ENCODE measurements at regions not wholly inside any gene's neighbourhood (a gene's known extent, or its start where the extent isn't known, plus 50 kb on each side); places are given as distances from the start of the nearest gene placed in this dataset.
"Not testable (repeated sequence)": the region's sequence is repeated elsewhere in the genome, so short reads cannot be mapped to it uniquely, and the experiment has no call there.

GRCh38 chr3:34895841-34896240 is 743.5 kb upstream of the ARPP21 start:
- no peak for TF ChIP-seq CTCF (IDR thresholded peaks at IDR 0.05; ENCODE audit: insufficient read depth, low read length, poor library complexity, severe bottlenecking)
- Histone ChIP-seq H3K27me3 (ENCODE audit: control insufficient read depth, insufficient read depth, low read length) (no peaks in the 10 kb centered on the region), H3K36me3 (ENCODE audit: control insufficient read depth, insufficient read depth, low read length) (no peaks in the 10 kb centered on the region), H3K4me3 (ENCODE audit: low read depth, low read length) (no peak overlapping the region)
- DNase-seq (ENCODE audit: low read depth): no peak

- DNase-seq (ENCODE audit: low read depth): not testable (repeated sequence)
These were observed 729.6 kb upstream of the ARPP21 start for GRCh38 chr3:34909679-34910078.

DNA sequence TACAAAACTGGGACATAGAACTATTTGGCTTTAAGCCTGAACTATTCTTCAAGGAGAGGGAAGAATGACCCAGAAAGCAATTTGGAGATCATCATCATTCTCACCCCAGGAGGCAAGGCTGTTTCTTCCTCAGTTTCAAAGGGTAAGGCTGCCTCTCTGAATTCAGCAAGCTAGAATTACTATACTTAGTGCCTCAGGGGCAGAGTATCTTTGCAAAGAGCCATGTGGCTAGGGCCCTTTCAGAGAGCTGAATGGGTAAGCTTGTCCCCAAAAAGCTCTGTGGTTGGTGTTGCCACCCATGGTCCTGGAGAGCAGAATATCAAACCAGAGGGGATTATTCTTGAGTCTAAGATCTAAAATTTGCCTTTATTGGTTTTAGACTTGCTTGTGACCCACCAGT is 720.3 kb upstream of the ARPP21 start:
- no peaks in the 10 kb centered on the region for H3K36me3 ChIP-seq (ENCODE audit: control insufficient read depth, insufficient read depth, low read length)
- no peak for DNase-seq (ENCODE audit: low read depth)
- H3K27me3 ChIP-seq (ENCODE audit: control insufficient read depth, insufficient read depth, low read length): no peaks in the 10 kb centered on the region
- TF ChIP-seq CTCF (IDR thresholded peaks at IDR 0.05; ENCODE audit: insufficient read depth, low read length, poor library complexity, severe bottlenecking): no peak
- no peak overlapping the region for H3K4me3 ChIP-seq (ENCODE audit: low read depth, low read length)

More at GRCh38 chr3:34909679-34910078, 729.6 kb upstream of the ARPP21 start:
- H3K27me3 ChIP-seq (ENCODE audit: control insufficient read depth, insufficient read depth, low read length); H3K36me3 ChIP-seq (ENCODE audit: control insufficient read depth, insufficient read depth, low read length); H3K4me3 ChIP-seq (ENCODE audit: low read depth, low read length): not testable (repeated sequence)

DNA sequence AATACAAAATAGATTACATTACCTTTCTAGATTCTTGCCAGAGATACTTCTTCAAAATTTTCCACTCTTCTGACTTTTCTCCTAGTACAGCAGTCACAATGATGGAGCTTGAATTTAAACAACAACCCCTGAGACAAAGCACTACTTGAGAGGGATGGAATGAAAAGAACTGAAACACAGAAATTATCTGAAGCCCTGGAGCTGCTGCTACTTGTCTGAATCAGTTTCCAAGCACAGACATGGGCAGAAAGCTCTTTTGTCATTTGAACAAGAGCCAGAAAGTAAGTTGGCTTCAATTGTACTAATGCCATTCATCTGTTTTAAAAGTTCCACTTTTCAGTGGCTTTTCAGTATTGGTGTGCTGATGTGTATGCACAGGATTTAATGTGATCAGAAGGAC is 718.5 kb upstream of the ARPP21 start:
- no peaks in the 10 kb centered on the region for H3K27me3 ChIP-seq (ENCODE audit: control insufficient read depth, insufficient read depth, low read length)
- no peak for TF ChIP-seq CTCF (IDR thresholded peaks at IDR 0.05; ENCODE audit: insufficient read depth, low read length, poor library complexity, severe bottlenecking)
- H3K36me3 ChIP-seq (ENCODE audit: control insufficient read depth, insufficient read depth, low read length): no peaks in the 10 kb centered on the region
- no peak overlapping the region for H3K4me3 ChIP-seq (ENCODE audit: low read depth, low read length)
- DNase-seq (ENCODE audit: low read depth): no peak

- TF ChIP-seq CTCF (IDR thresholded peaks at IDR 0.05; ENCODE audit: insufficient read depth, low read length, poor library complexity, severe bottlenecking): no peak
These were observed 714.4 kb upstream of the ARPP21 start for GRCh38 chr3:34924961-34925360.

DNA sequence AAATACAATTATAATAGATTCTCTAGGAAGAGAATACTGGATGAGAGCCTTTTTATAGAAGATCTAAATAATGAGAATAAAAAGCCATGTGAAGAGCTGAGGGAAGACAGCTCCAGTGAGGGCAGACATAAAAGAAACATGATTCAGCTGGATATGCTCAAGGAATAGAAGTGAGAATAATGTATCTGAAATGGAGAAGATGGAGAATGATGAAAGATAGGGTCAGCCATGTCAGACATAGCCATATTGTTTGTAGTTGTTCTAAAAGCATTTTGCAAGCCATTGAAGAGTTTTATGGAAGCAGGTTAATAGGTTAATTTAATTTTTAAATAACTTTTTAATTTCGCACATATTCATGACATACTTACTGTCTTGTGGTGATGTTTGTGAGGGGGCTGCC is 713.5 kb upstream of the ARPP21 start:
- no peak for DNase-seq (ENCODE audit: low read depth)
- H3K36me3 ChIP-seq (ENCODE audit: control insufficient read depth, insufficient read depth, low read length): no peaks in the 10 kb centered on the region

More at GRCh38 chr3:34924961-34925360, 714.4 kb upstream of the ARPP21 start:
- no peaks in the 10 kb centered on the region for H3K36me3 ChIP-seq (ENCODE audit: control insufficient read depth, insufficient read depth, low read length)
- H3K4me3 ChIP-seq (ENCODE audit: low read depth, low read length): no peak overlapping the region
- no peak for DNase-seq (ENCODE audit: low read depth)
- H3K27me3 ChIP-seq (ENCODE audit: control insufficient read depth, insufficient read depth, low read length): no peaks in the 10 kb centered on the region

More for the DNA sequence above, 713.5 kb upstream of the ARPP21 start:
- Histone ChIP-seq H3K4me3 (ENCODE audit: low read depth, low read length) (no peak overlapping the region), H3K27me3 (ENCODE audit: control insufficient read depth, insufficient read depth, low read length) (no peaks in the 10 kb centered on the region)
- TF ChIP-seq CTCF (IDR thresholded peaks at IDR 0.05; ENCODE audit: insufficient read depth, low read length, poor library complexity, severe bottlenecking): no peak
